GM12892 (cell line): ENCODE measurements at regions not wholly inside any gene's neighbourhood (a gene's known extent, or its start where the extent isn't known, plus 50 kb on each side); places are given as distances from the start of the nearest gene placed in this dataset.

Experiments
- POLR2A ChIP-seq: IDR thresholded peaks from 2 replicates; pipeline ENCODE4 v1.6.1; 2011; ENCODE audit warnings: low read depth, low read length, control low read depth
- POLR2AphosphoS5 ChIP-seq: IDR thresholded peaks from 2 replicates; pipeline ENCODE4 v1.6.1; 2011; ENCODE audit warnings: low read depth, low read length, control low read depth

GRCh38 chr22:49400136-49400940, 427.3 kb downstream of the BRD1 start:
- TF ChIP-seq POLR2AphosphoS5 (no peak), POLR2A (no peak)
